MM.1S (cell line): ENCODE measurements at regions not wholly inside any gene's neighbourhood (a gene's known extent, or its start where the extent isn't known, plus 50 kb on each side); places are given as distances from the start of the nearest gene placed in this dataset.

Experiments
- EZH2 ChIP-seq: fragments of 300-600 bp; sonication (generic); optimal IDR thresholded peaks from 2 replicates; pipeline ENCODE3; 2017; ENCODE audit warnings: low read depth, mild to moderate bottlenecking, antibody characterized with exemption, low read length, mixed read lengths
- EZH2phosphoT487 ChIP-seq: fragments of 300-600 bp; sonication (generic); IDR thresholded peaks from 2 replicates; pipeline ENCODE4 v1.6.1; 2018; ENCODE audit warnings: antibody characterized with exemption, low read length
- TF ChIP-seq, protein P1 (sequence below): fragments of 300-600 bp; sonication (generic); IDR thresholded peaks from 2 replicates; pipeline ENCODE4 v1.5.1; 2016; ENCODE audit warnings: antibody characterized with exemption, low read length, mixed read lengths

DNA sequence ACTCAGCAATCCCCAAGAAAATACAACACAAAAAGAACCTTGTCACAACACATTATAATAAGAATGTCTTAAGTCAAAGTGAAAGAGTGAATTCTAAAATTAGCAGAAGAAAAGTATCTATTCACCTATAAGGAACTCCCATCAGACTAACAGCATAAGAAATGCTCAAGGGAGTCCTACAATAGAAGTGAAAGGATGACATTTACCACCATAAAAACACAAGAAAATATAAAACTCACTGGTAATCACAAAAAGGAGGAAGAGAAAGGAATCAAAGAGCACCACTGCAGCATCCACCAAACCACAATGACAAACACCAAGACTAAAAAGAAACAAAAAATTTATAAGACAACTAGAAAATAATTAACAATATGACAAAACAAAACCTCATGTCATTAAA lies 257.0 kb upstream of the AGTR2 start:
- TF ChIP-seq, protein P1, sequence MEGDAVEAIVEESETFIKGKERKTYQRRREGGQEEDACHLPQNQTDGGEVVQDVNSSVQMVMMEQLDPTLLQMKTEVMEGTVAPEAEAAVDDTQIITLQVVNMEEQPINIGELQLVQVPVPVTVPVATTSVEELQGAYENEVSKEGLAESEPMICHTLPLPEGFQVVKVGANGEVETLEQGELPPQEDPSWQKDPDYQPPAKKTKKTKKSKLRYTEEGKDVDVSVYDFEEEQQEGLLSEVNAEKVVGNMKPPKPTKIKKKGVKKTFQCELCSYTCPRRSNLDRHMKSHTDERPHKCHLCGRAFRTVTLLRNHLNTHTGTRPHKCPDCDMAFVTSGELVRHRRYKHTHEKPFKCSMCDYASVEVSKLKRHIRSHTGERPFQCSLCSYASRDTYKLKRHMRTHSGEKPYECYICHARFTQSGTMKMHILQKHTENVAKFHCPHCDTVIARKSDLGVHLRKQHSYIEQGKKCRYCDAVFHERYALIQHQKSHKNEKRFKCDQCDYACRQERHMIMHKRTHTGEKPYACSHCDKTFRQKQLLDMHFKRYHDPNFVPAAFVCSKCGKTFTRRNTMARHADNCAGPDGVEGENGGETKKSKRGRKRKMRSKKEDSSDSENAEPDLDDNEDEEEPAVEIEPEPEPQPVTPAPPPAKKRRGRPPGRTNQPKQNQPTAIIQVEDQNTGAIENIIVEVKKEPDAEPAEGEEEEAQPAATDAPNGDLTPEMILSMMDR, result no peak
- TF ChIP-seq EZH2phosphoT487 (no peak), EZH2 (no peak)
